Peyer's patch (tissue), 4 donors: ENCODE measurements at regions not wholly inside any gene's neighbourhood (a gene's known extent, or its start where the extent isn't known, plus 50 kb on each side); places are given as distances from the start of the nearest gene placed in this dataset.

Source experiments
- CTCF ChIP-seq, 6 experiments: fragments of 450-650 bp in 4 of 6; fragments of 200-600 bp in 2 of 6; sonication (generic) in 1 of 6; IDR thresholded peaks; one replicate each; pipeline ENCODE4 v1.5.1; 2017 to 2019; ENCODE audit warnings: antibody characterized with exemption in 6 of 6, mild to moderate bottlenecking in 3 of 6, moderate library complexity in 1 of 6
- POLR2A ChIP-seq, 2 donors: fragments of 450-650 bp; IDR thresholded peaks; one replicate each; pipeline ENCODE4 v1.5.1; 2017; ENCODE audit warnings: antibody characterized with exemption in 2 of 2, mild to moderate bottlenecking in 2 of 2, moderate library complexity in 2 of 2

GRCh38 chr3:4222574-4223175 is 80.5 kb upstream of the SETMAR start:
- TF ChIP-seq CTCF (IDR thresholded peaks at IDR 0.05) (no peak), POLR2A (IDR thresholded peaks at IDR 0.05) (no peak)
